GM12872 (cell line): ENCODE measurements at regions not wholly inside any gene's neighbourhood (a gene's known extent, or its start where the extent isn't known, plus 50 kb on each side); places are given as distances from the start of the nearest gene placed in this dataset.

Experiments used
- CTCF ChIP-seq: IDR thresholded peaks from 3 replicates; pipeline ENCODE4 v1.5.1; 2011; ENCODE audit warnings: low read depth, mild to moderate bottlenecking, low read length, moderate library complexity; ENCODE audit not compliant: insufficient read depth

GRCh38 chr2:12310399-12310798 is 406.3 kb upstream of the TRIB2 start:
- no peak for TF ChIP-seq CTCF

- no peak for TF ChIP-seq CTCF
Observed at GRCh38 chr2:12313445-12314126, 403.1 kb upstream of the TRIB2 start.

- TF ChIP-seq CTCF, result no peak
Observed at GRCh38 chr2:12314127-12314760, 402.5 kb upstream of the TRIB2 start.

- TF ChIP-seq CTCF, result no peak
Observed at GRCh38 chr2:12315224-12315623, 401.5 kb upstream of the TRIB2 start.

- no peak for TF ChIP-seq CTCF
Observed at GRCh38 chr2:12316476-12316875, 400.3 kb upstream of the TRIB2 start.

- TF ChIP-seq CTCF, result no peak
Observed at GRCh38 chr2:12317286-12317685, 399.4 kb upstream of the TRIB2 start.

- no peak for TF ChIP-seq CTCF
Observed at GRCh38 chr2:12317814-12318426, 398.8 kb upstream of the TRIB2 start.
